SK-N-SH treated with all-trans-retinoic acid at 6 μM for 48 hours (cell line): ENCODE measurements at regions not wholly inside any gene's neighbourhood (a gene's known extent, or its start where the extent isn't known, plus 50 kb on each side); places are given as distances from the start of the nearest gene placed in this dataset.

Source experiments
- ARNTL ChIP-seq: fragments of 450-650 bp; formaldehyde crosslinking; IDR thresholded peaks from 2 replicates; pipeline ENCODE4 v1.5.0; 2020; ENCODE audit warnings: low read depth, mild to moderate bottlenecking, moderate library complexity, borderline replicate concordance
- BACH2 ChIP-seq: fragments of 250-450 bp; sonication (Bioruptor Pico); IDR thresholded peaks from 2 replicates; pipeline ENCODE4 v1.9.0; 2021; ENCODE audit warnings: mild to moderate bottlenecking, borderline replicate concordance
- CSDC2 ChIP-seq: fragments of 250-450 bp; sonication (Bioruptor Pico); IDR thresholded peaks from 2 replicates; pipeline ENCODE4 v1.5.0; 2020; ENCODE audit warnings: mild to moderate bottlenecking, moderate library complexity
- OSR1 ChIP-seq: fragments of 250-450 bp; sonication (Bioruptor Pico); IDR thresholded peaks from 2 replicates; pipeline ENCODE4 v1.8.0; 2022; ENCODE audit warnings: moderate library complexity, mild to moderate bottlenecking, inconsistent platforms
- RARB ChIP-seq: fragments of 250-450 bp; sonication (Bioruptor Pico); IDR thresholded peaks from 2 replicates; pipeline ENCODE4 v1.8.0; 2021; ENCODE audit warnings: mild to moderate bottlenecking, moderate library complexity
- TCF4 ChIP-seq: fragments of 250-450 bp; sonication (Bioruptor Pico); IDR thresholded peaks from 2 replicates; pipeline ENCODE4 v1.8.0; 2021; ENCODE audit warnings: mild to moderate bottlenecking, moderate library complexity, borderline replicate concordance
- ZFP3 ChIP-seq: fragments of 250-450 bp; sonication (Bioruptor Pico); IDR thresholded peaks from 2 replicates; pipeline ENCODE4 v1.5.0; 2020; ENCODE audit warnings: mild to moderate bottlenecking, moderate library complexity
- ZNF565 ChIP-seq: fragments of 450-650 bp; formaldehyde crosslinking; conservative IDR thresholded peaks from 2 replicates; pipeline ENCODE4 v1.5.0; 2020; ENCODE audit warnings: low read depth, mild to moderate bottlenecking, moderate library complexity
- ZNF8 ChIP-seq: fragments of 450-650 bp; formaldehyde crosslinking; IDR thresholded peaks from 2 replicates; pipeline ENCODE4 v1.5.0; 2020; ENCODE audit warnings: mild to moderate bottlenecking, moderate library complexity
- TF ChIP-seq, protein P1 (sequence below): fragments of 250-450 bp; sonication (Bioruptor Pico); IDR thresholded peaks from 2 replicates; pipeline ENCODE4 v1.8.0; 2020; ENCODE audit warnings: mild to moderate bottlenecking, moderate library complexity, borderline replicate concordance
- TF ChIP-seq, protein P2 (sequence below): fragments of 250-450 bp; sonication (Bioruptor Pico); IDR thresholded peaks from 2 replicates; pipeline ENCODE4 v1.5.0; 2020; ENCODE audit warnings: mild to moderate bottlenecking, moderate library complexity

DNA sequence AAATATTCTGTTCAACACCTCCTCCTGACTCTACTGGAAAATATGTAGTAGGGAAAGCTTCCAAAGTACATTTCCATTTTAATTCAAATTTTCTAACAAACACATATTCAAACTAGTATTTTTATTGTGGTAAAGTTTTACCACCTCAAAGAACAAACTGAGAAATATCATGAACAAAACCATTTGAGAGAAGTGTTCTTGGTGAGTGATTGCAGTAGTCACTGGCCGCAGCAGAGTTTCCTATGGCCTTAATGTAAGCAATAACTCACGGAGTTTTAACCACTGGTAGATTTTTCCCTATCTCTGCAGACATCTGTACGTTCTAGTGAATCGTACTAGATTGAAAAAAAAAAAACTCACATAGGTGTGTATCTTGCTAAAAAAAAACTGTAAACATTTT, 487.0 kb upstream of the FZD8 start:
- no peak for TF ChIP-seq ZNF565
- TF ChIP-seq ARNTL (CRISPR knock-in tag): no peak
- TF ChIP-seq, protein P1, sequence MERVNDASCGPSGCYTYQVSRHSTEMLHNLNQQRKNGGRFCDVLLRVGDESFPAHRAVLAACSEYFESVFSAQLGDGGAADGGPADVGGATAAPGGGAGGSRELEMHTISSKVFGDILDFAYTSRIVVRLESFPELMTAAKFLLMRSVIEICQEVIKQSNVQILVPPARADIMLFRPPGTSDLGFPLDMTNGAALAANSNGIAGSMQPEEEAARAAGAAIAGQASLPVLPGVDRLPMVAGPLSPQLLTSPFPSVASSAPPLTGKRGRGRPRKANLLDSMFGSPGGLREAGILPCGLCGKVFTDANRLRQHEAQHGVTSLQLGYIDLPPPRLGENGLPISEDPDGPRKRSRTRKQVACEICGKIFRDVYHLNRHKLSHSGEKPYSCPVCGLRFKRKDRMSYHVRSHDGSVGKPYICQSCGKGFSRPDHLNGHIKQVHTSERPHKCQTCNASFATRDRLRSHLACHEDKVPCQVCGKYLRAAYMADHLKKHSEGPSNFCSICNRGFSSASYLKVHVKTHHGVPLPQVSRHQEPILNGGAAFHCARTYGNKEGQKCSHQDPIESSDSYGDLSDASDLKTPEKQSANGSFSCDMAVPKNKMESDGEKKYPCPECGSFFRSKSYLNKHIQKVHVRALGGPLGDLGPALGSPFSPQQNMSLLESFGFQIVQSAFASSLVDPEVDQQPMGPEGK: no peak
- TF ChIP-seq, protein P2, sequence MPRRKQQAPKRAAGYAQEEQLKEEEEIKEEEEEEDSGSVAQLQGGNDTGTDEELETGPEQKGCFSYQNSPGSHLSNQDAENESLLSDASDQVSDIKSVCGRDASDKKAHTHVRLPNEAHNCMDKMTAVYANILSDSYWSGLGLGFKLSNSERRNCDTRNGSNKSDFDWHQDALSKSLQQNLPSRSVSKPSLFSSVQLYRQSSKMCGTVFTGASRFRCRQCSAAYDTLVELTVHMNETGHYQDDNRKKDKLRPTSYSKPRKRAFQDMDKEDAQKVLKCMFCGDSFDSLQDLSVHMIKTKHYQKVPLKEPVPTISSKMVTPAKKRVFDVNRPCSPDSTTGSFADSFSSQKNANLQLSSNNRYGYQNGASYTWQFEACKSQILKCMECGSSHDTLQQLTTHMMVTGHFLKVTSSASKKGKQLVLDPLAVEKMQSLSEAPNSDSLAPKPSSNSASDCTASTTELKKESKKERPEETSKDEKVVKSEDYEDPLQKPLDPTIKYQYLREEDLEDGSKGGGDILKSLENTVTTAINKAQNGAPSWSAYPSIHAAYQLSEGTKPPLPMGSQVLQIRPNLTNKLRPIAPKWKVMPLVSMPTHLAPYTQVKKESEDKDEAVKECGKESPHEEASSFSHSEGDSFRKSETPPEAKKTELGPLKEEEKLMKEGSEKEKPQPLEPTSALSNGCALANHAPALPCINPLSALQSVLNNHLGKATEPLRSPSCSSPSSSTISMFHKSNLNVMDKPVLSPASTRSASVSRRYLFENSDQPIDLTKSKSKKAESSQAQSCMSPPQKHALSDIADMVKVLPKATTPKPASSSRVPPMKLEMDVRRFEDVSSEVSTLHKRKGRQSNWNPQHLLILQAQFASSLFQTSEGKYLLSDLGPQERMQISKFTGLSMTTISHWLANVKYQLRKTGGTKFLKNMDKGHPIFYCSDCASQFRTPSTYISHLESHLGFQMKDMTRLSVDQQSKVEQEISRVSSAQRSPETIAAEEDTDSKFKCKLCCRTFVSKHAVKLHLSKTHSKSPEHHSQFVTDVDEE (CRISPR knock-in tag): no peak
- TF ChIP-seq TCF4 (CRISPR knock-in tag): no peak
- TF ChIP-seq ZNF8 (CRISPR knock-in tag): no peak
- no peak for TF ChIP-seq RARB (CRISPR knock-in tag)
- no peak for TF ChIP-seq OSR1 (CRISPR knock-in tag)
- TF ChIP-seq BACH2 (CRISPR knock-in tag): no peak
- no peak for TF ChIP-seq CSDC2 (CRISPR knock-in tag)
- TF ChIP-seq ZFP3 (CRISPR knock-in tag): no peak
